Ishikawa (cell line): ENCODE measurements at regions not wholly inside any gene's neighbourhood (a gene's known extent, or its start where the extent isn't known, plus 50 kb on each side); places are given as distances from the start of the nearest gene placed in this dataset.

ENCODE experiments used
- CEBPB ChIP-seq: IDR thresholded peaks from 2 replicates; pipeline ENCODE4 v1.6.1; 2012
- EP300 ChIP-seq: IDR thresholded peaks from 2 replicates; pipeline ENCODE4 v1.6.1; 2012; ENCODE audit warnings: borderline replicate concordance
- TAF1 ChIP-seq: IDR thresholded peaks from 2 replicates; pipeline ENCODE4 v1.6.1; 2012; ENCODE audit warnings: low read depth, mild to moderate bottlenecking

DNA sequence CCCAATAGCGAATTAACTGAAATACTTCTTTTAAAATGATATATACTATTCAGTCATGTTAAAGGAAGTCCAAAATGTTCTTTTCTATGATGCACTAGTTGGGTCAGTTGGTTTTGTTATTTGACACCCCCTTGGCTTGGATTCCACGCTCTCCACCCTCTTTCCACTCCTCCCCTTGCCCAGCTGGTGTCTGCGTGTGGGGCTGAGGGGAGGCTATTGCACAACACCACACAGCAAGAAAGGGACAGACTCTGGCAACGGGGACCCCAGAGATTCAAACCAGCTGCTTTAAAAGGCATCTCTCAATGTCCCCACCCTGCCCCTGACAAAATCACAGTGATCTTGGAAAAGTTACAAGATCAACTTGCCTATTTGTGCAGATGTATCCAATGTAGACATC lies 394.3 kb downstream of the TGFB2 start:
- TF ChIP-seq TAF1 (no peak), EP300 (no peak), CEBPB (peak; percentile 93)
